ENCODE measurements at regions not wholly inside any gene's neighbourhood (a gene's known extent, or its start where the extent isn't known, plus 50 kb on each side); places are given as distances from the start of the nearest gene placed in this dataset.
"Not testable (repeated sequence)": the region's sequence is repeated elsewhere in the genome, so short reads cannot be mapped to it uniquely, and the experiment has no call there.

DNA sequence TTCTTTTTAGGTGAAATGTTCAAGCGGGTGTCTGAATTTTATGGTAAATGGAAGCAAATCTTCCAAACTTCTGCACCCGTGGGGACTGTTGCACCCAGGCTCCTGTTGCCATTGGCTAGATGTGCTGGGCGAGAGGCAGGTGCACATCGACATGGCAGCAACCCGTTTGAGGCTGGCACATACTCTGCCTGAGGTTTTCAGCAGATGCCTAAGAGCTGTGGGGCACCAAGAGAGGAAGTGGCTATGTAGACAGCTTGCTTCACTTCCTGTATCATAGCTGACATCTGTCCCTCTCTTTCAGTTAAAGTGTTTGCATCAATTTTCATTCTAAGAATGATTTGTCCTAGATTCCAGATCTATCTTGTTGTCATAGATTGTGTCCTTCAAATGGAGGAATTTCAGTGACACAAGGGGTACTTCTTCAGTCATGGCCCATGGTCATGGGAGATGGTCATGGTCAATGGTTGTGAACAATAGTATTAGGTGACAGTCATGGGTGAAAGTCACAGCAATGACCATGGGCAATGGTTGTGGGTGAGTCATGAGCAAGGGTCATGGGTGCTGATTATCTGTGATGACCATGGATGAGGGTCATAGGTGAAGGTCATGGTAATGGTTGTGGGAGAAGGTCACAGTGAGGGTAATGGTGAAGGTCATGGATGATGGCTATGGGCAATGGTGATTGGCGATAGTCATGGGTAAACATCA, 115.1 kb upstream of the IRX4 start:
- in situ Hi-C loops (cut with HindIII; ENCODE audit: low sequenced_read_pairs), result no loop called here
- DNase-seq (ENCODE audit: low spot score), result no peak

DNA sequence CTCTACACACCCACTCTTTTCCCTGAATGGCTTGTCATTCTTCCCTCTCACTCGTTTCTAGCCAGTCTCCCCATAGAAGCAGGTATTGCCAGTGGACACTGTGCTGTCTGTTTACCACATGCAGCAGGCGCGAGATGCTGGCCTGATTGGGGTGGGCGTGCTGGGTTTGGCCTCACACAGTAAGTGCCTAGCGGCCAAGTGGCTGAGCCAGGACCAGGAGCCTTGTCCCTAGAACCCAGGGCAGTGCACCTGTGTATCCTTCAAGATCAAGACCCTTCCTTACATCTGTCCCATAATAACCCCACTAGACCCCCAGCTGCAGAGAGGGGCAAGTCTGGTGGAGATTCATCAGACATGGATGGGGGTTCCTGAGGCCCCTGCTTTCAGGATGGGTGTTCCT, 112.8 kb upstream of the IRX4 start:
- in situ Hi-C loops (cut with HindIII; ENCODE audit: low sequenced_read_pairs), result no loop called here

DNA sequence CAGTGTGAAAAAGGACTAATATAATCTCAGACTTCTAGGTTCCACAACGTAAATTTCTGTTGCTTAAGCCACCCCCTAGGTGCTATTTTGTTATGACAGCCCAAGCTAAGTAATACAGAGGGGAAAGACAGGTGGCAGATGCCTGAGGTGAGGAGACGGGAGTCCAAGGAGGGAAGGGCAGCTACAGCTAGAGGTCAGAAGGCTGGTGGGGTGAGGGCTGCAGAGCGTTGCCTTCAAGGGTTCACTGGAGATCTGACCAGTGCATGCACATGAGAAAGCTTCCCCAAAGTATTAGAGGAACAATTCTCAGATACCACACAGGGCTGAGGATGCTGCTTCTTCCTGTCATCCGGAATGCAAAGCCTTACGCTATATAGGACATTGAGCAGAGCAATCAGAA, 104.7 kb upstream of the IRX4 start:
- in situ Hi-C loops (cut with HindIII; ENCODE audit: low sequenced_read_pairs), result no loop called here
- DNase-seq (ENCODE audit: low spot score), result no peak

More for the DNA sequence above, 112.8 kb upstream of the IRX4 start:
- no peak for DNase-seq (ENCODE audit: low spot score)

DNA sequence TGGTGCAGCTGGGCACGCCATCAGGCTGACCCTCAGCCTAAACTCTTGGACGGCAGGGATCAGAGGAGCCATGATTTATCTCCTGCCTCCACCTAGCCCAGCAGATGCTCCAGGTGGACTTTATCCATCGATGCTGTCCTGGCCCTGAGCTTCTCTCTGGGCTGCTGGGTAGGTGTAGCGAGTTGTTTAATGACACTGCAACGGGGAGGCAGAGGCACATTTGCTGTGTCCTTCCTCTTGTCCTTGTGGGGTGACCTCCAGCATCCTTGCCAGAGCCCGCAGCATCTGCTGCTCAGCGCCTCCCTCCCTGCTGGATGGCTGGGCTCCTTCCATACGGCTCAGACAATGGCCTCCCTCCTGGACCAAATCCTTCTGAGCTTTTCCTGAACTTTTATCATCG, 103.1 kb upstream of the IRX4 start:
- in situ Hi-C loops (cut with HindIII; ENCODE audit: low sequenced_read_pairs), result no loop called here

DNA sequence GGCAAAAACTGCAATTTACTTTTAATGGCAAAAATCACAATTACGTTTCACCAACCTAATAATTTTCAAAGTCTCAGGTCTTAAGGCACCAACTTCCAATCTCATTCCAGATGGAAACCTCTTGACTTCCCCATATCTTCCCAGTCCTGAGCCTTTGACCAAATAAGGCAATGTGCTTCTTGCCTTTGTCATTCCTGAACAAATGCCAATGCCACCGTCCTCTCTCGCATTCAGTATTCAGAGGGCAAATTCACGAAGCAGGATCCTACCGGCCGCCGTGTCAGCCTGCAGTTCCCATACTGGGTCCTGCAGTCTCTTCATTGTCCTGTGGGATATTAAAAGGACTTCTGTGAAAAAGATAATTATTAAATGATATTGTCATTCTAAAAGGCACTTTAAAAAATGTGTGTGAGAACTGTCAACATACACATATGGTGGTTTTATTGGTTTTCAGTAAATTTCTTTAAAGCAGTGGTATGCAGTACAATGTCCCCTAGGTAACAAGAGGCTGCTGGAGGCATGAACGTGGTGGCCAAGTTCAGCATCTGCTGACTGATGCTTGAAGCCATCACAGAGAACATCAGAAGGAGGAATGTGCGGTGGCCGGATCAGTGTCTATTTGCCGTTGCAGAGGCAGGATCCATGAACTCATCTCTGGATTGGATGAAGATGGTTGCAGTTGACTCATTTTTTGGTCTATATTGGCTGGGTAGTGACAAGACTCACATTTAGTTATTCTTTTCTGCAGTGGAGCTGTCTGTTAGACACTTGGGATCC, 101.4 kb upstream of the IRX4 start:
- no peak for DNase-seq (ENCODE audit: low spot score)
- in situ Hi-C loops (cut with HindIII; ENCODE audit: low sequenced_read_pairs), result no loop called here

More for the DNA sequence above, 103.1 kb upstream of the IRX4 start:
- no peak for DNase-seq (ENCODE audit: low spot score)

DNA sequence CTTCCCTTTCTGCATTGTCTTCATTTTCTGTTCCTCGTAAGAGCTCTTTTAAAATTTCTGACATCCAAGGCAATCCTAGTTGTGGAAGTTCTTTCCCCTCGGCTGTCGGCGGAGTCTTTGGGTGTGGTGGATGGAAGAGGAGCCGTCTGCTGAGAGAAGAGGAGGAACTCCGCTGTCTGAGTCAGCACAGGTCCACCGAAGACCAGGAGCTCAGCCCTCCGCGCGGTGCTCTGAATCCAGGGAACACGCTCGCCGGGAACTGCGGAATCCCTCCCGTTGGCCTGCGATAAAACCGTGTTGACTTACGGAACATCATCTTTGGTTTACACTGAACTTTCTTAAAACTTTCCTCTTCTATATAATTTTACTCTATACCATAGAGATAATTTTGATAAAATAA, 100.7 kb upstream of the IRX4 start:
- in situ Hi-C loops (cut with HindIII; ENCODE audit: low sequenced_read_pairs), result no loop called here
- no peak for DNase-seq (ENCODE audit: low spot score)

DNA sequence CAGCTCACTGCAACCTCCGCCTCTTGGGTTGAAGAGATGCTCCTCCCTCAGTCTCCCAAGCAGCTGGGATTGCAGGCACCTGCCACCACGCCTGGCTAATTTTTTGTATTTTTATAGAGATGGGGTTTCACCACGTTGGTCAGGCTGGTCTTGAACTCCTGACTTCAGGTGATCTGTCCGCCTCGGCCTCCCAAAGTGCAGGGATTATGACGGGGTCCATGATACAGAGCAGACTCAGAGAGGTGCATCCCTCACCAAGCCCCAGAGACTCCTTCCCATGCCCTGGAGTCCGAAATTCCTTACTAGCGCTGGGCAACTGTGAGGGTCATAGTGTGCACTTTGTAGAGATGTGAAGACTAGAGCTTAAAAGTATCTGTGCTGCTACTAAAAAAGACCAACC, 99.8 kb upstream of the IRX4 start:
- in situ Hi-C loops (cut with HindIII; ENCODE audit: low sequenced_read_pairs); DNase-seq (ENCODE audit: low spot score): not testable (repeated sequence)

DNA sequence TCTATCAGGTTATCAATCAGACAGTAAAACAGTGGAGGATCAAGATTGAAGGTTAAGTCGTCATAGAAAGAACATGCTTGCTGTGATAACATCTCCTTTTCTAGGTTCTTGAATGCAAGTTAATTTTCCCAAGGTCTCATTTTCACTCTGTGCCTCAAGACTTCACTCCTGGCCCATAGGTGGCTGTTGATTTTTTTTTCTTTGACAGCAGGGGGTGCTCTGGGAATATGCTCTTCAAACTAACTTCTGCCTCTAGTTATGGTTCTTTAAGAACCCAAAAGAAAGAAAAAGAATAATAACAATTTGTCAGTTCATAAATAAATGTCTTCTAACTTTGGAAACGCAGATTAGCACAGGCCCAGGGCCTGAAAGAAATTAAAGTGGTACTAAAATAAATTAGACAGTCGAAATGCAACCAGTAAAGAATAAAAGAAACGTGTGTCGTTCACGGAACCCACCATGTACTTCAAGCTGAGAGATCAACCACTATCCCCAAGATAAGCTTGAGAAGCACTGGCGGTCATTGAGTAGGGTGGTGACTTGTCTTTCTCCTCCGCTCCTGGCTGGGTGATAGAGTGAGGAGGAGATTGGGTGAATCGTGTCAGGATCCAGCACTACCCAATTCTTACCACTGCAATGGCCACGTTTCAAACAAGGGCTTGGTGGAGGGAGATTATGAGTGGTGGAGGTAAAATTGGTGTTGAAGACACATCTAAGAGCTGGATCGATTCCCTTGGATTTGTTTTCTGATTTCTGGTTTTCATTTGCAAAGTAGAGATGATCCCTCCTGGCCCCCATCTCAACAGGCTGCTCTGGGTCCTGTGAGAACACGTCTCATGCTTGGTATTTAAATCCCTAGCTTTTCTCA, 93.4 kb upstream of the IRX4 start:
- no peak for DNase-seq (ENCODE audit: low spot score)
- in situ Hi-C loops (cut with HindIII; ENCODE audit: low sequenced_read_pairs), result no loop called here

DNA sequence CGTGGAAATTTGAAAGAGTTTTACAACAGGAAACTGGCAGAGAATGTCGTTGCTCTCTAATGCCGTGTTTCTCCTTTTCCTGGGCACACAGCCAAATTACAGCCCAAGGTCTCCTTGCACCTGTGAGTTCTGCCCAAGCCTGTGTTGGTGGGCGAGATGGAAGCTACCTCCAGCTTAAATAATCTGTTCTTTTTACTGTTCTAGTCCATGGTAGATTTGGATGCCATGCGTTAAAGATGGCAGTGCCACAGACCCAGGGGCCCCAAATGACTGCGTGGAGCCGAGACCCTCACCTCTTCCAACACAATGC, 92.6 kb upstream of the IRX4 start:
- no peak for DNase-seq (ENCODE audit: low spot score)
- in situ Hi-C loops (cut with HindIII; ENCODE audit: low sequenced_read_pairs), result no loop called here

DNA sequence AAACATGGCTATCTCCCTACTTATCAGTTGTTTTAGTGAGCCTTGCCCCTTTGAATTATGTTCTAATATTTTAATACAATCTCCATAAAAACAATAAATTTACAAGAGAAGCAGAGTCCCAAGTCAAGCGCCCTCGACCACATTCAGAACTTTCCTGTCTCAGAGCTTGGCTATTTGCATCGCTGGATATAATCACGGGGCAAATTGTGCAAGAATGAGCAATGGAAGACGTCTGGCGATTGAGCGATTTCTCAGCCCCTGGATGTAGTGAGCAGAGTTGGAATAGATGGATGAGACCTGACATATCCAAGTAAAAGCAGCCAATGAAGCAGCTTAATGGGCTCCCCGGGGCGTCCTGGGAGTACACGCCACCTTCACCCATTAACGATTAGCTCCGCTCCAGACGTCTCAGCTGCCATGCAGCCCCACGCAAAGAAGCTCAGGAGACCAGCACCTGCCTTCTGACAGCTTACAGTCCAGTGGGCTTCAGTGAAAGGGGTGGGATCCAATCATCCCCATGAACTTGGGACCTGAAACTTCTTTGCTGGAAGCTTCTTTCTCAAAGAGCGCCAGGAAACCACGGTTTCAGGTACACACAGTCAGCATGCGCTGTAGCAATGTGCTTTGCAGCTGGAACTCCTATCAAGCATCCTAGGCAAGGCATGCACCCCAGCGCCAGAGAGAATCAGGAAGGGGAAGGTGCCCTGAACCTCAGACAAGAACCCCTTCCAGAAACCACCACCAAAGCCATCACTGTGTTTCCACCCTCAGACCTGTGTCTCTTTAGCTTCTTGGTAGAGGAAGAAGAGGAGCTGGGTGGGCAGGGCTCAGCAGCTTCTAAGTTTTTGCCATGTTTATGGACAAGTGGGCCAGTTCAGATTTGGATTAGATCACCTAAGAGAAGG, 92.0 kb upstream of the IRX4 start:
- in situ Hi-C loops (cut with HindIII; ENCODE audit: low sequenced_read_pairs), result no loop called here
- DNase-seq (ENCODE audit: low spot score), result no peak

DNA sequence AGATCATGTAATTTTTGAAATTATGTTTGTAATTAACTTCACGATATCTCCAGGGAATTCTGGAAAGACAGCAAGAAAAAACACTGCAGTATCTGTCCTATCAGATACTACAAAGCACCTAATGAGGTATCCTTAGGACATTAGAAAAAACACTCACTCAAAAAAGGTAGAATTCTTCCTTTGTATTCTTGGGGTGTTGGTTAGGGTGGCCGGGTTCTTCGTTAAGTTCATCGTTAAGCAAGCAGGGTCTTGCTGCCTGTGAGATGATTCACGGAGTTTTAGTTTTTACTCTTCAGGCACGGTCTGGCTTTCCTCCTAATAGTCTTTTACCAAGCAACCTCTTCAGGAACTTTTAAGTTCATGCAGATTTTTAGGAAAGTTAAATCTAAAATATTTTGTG, 91.4 kb upstream of the IRX4 start:
- no peak for DNase-seq (ENCODE audit: low spot score)
- in situ Hi-C loops (cut with HindIII; ENCODE audit: low sequenced_read_pairs), result no loop called here

DNA sequence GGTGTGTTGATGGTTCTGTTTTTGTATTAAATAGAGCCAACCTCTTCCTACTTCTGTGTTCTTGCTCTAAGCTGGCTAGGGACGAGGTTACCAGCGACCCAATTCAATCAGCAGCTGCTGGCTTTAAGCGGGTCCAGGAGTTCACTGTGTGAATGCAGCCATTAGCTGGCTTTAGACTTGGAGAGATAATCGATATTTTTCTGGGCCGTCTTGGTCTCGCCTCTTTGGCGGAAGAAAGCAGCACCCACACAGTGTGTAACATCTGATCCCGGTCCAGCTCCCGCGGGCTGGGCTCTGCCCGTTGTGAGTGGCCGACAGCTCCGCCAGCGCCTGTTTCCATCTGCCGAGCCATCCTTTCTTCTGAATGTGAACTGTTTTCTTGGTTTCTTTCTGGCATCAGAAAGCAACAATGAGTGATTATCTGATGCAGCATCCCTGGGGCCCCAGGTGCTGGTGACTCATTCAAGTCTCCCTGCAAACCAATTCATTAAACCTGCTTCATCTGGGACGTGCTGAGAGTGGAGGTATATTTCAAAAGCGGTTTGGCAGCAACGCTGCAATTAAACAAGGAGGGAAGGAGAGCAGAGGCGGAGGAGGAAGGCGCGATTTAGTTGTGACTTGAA, 90.8 kb upstream of the IRX4 start:
- no peak for DNase-seq (ENCODE audit: low spot score)
- in situ Hi-C loops (cut with HindIII; ENCODE audit: low sequenced_read_pairs), result no loop called here

DNA sequence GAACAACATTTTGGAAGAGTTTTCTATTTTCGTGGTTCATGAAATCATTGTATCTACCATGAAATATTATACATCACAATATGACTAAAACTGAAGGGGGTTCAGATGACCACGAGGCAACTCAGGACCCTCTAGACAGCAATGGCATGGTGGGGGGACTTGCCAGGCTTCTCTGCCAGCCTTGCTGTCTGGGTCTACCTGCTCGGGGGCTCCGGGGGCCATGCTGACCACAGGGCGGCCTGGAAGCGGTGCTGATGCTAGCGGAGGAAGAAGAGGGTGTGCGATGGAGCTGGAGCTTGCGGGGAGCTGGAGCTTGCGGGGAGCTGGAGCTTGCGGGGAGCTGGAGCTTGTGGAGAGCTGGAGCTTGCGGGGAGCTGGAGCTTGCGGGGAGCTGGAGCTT, 89.2 kb upstream of the IRX4 start:
- no peak for DNase-seq (ENCODE audit: low spot score)
- in situ Hi-C loops (cut with HindIII; ENCODE audit: low sequenced_read_pairs), result no loop called here

DNA sequence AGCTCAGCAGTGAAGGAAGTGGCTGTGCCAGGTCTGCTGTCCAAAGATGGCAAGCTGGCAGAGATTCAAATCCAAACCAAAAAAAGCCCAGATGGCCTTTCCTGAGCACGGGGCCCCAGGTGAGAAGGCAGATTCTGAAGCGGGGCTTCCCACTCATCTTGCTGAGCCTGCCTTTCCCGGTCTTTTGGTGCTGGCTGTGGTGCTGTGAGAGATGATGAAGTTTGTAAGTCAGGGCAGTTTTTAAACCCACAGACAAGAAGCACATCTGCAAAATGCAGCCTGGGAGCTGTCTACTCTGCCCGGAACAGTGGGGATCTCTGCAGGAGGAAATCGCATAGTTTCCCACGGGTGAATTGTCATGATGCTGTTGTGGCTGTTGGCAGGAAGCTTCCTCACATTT, 85.0 kb upstream of the IRX4 start:
- in situ Hi-C loops (cut with HindIII; ENCODE audit: low sequenced_read_pairs), result no loop called here

DNA sequence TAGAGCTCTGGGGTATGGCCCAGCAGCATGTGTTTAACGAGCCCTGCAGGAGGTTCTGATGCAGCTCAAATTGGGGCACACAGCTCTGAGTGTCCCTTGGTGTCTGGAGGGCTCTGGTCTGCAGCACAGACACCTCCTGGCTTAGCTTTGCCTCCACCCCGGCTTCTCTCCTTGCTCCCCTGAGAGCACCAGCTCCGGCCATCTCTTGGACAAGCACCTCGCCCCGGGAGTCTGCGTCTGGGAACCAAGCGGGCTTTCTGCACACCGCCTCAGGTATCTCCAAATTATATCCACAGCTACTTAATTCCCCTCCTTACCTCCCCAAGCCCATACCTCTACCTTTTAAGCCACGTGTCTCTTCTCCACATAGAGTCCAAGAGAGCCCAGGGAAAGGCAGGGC, 83.7 kb upstream of the IRX4 start:
- in situ Hi-C loops (cut with HindIII; ENCODE audit: low sequenced_read_pairs), result no loop called here
- no peak for DNase-seq (ENCODE audit: low spot score)

More for the DNA sequence above, 85.0 kb upstream of the IRX4 start:
- peak; percentile 75 for DNase-seq (ENCODE audit: low spot score)

DNA sequence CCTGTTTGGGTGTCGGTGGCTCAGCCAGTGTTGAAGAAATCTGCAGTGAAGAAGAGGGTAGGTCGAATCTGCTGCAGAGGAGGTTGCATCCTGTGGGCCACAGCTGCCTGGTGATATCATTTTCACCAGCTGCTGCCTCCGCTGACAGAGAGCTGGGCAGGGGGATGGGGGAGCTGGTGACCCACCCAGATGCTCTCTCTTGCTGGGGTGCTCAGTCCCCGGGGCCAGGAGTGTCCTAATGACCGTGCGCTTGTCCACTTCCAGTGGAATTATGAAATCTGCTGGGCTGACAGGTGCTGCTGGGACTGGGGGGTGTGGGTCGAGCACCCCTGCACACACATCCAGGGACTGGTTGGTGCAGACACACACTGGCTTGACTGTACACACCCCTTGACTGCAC, 83.2 kb upstream of the IRX4 start:
- DNase-seq (ENCODE audit: low spot score), result no peak
- in situ Hi-C loops (cut with HindIII; ENCODE audit: low sequenced_read_pairs), result no loop called here

DNA sequence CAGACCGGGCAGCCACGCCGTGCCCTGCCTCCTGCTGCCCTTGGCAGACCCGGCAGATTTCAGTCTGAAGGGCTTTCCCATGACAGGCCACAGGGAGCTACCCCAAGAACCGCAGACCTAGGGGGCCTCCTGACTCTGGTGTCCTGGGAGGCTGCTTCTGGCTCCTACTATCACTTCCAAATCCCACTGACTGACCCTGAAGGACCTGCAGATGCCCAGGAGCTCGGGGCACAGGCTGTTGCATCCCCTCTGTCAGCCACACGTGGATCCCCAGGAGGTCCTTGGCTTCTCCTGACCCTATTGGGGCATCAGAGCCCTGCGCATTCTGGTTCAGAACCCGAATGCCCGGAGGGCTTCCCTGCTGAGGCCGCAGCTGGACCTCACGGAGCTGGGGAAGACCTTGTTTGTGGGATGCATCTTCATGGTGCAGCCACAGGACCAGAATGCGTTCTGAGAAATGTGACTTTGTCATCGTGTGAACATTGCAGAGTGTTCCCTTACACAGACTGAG, 81.3 kb upstream of the IRX4 start:
- no peak for DNase-seq (ENCODE audit: low spot score)
- in situ Hi-C loops (cut with HindIII; ENCODE audit: low sequenced_read_pairs), result no loop called here

DNA sequence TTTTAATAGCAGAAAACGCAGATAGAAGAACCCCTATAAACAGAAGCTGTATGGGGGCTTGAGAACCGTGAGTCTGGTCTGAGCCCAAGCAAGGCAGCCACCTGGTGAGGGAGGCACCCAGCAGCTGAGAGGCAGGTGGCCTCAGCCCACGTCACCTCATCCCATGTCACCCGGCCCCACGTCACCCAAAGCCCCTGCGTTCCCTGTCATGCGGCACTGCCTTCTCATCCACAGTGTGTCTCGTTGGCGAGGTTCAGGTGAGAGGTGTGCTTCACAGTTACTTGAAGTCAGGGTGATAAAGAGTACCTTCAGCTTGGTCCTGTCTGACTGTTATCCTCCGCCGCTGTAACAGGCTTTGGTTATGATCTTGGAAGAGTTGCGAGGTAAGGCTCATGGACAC, 80.6 kb upstream of the IRX4 start:
- no peak for DNase-seq (ENCODE audit: low spot score)
- in situ Hi-C loops (cut with HindIII; ENCODE audit: low sequenced_read_pairs), result no loop called here
